HG03432 (cell line): ENCODE measurements at regions not wholly inside any gene's neighbourhood (a gene's known extent, or its start where the extent isn't known, plus 50 kb on each side); places are given as distances from the start of the nearest gene placed in this dataset.

Experiments used
- ATAC-seq: cut with Tn5 transposase; IDR thresholded peaks from one replicate; pipeline ENCODE4 v1.9.1; 2021; ENCODE audit warnings: mild to moderate bottlenecking, moderate library complexity; ENCODE audit not compliant: unreplicated experiment

GRCh38 chr3:34361921-34362320 is 563.5 kb downstream of the PDCD6IP start:
- ATAC-seq: peak; percentile 96

GRCh38 chr3:34362910-34363309 is 564.5 kb downstream of the PDCD6IP start:
- ATAC-seq: no peak

- ATAC-seq: no peak
Measured at GRCh38 chr3:34363881-34364280, 565.5 kb downstream of the PDCD6IP start.

- ATAC-seq: no peak
Measured at GRCh38 chr3:34364335-34364734, 565.9 kb downstream of the PDCD6IP start.

GRCh38 chr3:34365231-34365630 is 566.8 kb downstream of the PDCD6IP start:
- ATAC-seq: no peak

GRCh38 chr3:34365771-34366170 is 567.3 kb downstream of the PDCD6IP start:
- ATAC-seq: no peak

- no peak for ATAC-seq
Measured at GRCh38 chr3:34367521-34367920, 569.1 kb downstream of the PDCD6IP start.

GRCh38 chr3:34374521-34374920 is 576.1 kb downstream of the PDCD6IP start:
- ATAC-seq: no peak

- ATAC-seq: no peak
Measured at GRCh38 chr3:34376691-34377090, 578.3 kb downstream of the PDCD6IP start.

- no peak for ATAC-seq
Measured at GRCh38 chr3:34377961-34378360, 579.5 kb downstream of the PDCD6IP start.

GRCh38 chr3:34381243-34381642 is 582.8 kb downstream of the PDCD6IP start:
- ATAC-seq: no peak

GRCh38 chr3:34382859-34383258 is 584.4 kb downstream of the PDCD6IP start:
- no peak for ATAC-seq

GRCh38 chr3:34386309-34386708 is 587.9 kb downstream of the PDCD6IP start:
- no peak for ATAC-seq

GRCh38 chr3:34387826-34388564 is 589.6 kb downstream of the PDCD6IP start:
- no peak for ATAC-seq

- no peak for ATAC-seq
Measured at GRCh38 chr3:34388830-34389229, 590.4 kb downstream of the PDCD6IP start.

GRCh38 chr3:34394978-34395748 is 596.7 kb downstream of the PDCD6IP start:
- ATAC-seq: no peak

- ATAC-seq: no peak
Measured at GRCh38 chr3:34396288-34396687, 597.9 kb downstream of the PDCD6IP start.

- no peak for ATAC-seq
Measured at GRCh38 chr3:34396956-34397355, 598.5 kb downstream of the PDCD6IP start.

GRCh38 chr3:34399401-34399800 is 601.0 kb downstream of the PDCD6IP start:
- ATAC-seq: no peak

- no peak for ATAC-seq
Measured at GRCh38 chr3:34405159-34405558, 606.7 kb downstream of the PDCD6IP start.

GRCh38 chr3:34407281-34407680 is 608.9 kb downstream of the PDCD6IP start:
- ATAC-seq: no peak

- ATAC-seq: peak; percentile 83
Measured at GRCh38 chr3:34408088-34408487, 609.7 kb downstream of the PDCD6IP start.
